Liver (tissue), 8 donors: ENCODE measurements at regions not wholly inside any gene's neighbourhood (a gene's known extent, or its start where the extent isn't known, plus 50 kb on each side); places are given as distances from the start of the nearest gene placed in this dataset.

Experiments
- DNase-seq: peaks from one replicate; pipeline ENCODE4 v3.0.0-alpha.2; 2017; ENCODE audit warnings: low spot score
- H3K27ac ChIP-seq, 2 donors: one replicate each; pipeline ENCODE4 v1.7.0; 2013; ENCODE audit warnings: inconsistent platforms in 2 of 2, low read length in 2 of 2, control low read depth in 1 of 2, low read depth in 1 of 2, mild to moderate bottlenecking in 1 of 2
- H3K27me3 ChIP-seq, 4 donors: one replicate each; pipeline versions ENCODE4 v1.6.1 to v1.7.0; 2013; ENCODE audit warnings: low read length in 3 of 4, inconsistent platforms in 1 of 4, mild to moderate bottlenecking in 1 of 4, moderate library complexity in 1 of 4; ENCODE audit not compliant: control insufficient read depth in 4 of 4, insufficient read depth in 4 of 4
- H3K36me3 ChIP-seq, 4 donors: one replicate each; pipeline versions ENCODE4 v1.6.1 to v1.7.0; 2013; ENCODE audit warnings: low read length in 3 of 4, mild to moderate bottlenecking in 3 of 4, low read depth in 1 of 4, moderate library complexity in 1 of 4; ENCODE audit not compliant: control insufficient read depth in 4 of 4, insufficient read depth in 3 of 4
- H3K4me1 ChIP-seq, 4 donors: one replicate each; pipeline versions ENCODE4 v1.6.1 to v1.7.0; 2013; ENCODE audit warnings: low read length in 3 of 4, mild to moderate bottlenecking in 3 of 4, moderate library complexity in 1 of 4; ENCODE audit not compliant: control insufficient read depth in 4 of 4, insufficient read depth in 4 of 4
- H3K4me3 ChIP-seq, 3 donors: one replicate each; pipeline versions ENCODE4 v1.6.1 to v1.7.0; 2013; ENCODE audit warnings: low read length in 3 of 3, control low read depth in 1 of 3, low read depth in 1 of 3, mild to moderate bottlenecking in 1 of 3
- H3K9ac ChIP-seq, 2 donors: one replicate each; pipeline ENCODE4 v1.7.0; 2013; ENCODE audit warnings: low read length in 2 of 2, mild to moderate bottlenecking in 2 of 2, moderate library complexity in 2 of 2, control low read depth in 1 of 2, low read depth in 1 of 2
- H3K9me3 ChIP-seq, 4 donors: one replicate each; pipeline versions ENCODE4 v1.6.1 to v1.7.0; 2013; ENCODE audit warnings: low read length in 3 of 4; ENCODE audit not compliant: control insufficient read depth in 4 of 4
- ATF3 ChIP-seq: IDR thresholded peaks from 2 replicates; pipeline ENCODE4 v1.6.1; 2016; ENCODE audit warnings: antibody characterized with exemption
- CTCF ChIP-seq: fragments of 150-350 bp; IDR thresholded peaks from 2 replicates; pipeline ENCODE4 v1.5.1; 2017; ENCODE audit warnings: improper control_type of control experiment, low read depth, low read length; ENCODE audit not compliant: missing input control
- EGR1 ChIP-seq, 2 donors: IDR thresholded peaks; 2 replicates each; pipeline ENCODE4 v1.6.1; 2016 to 2018; ENCODE audit warnings: antibody characterized with exemption in 2 of 2, low read depth in 2 of 2
- FOXA1 ChIP-seq: IDR thresholded peaks from 2 replicates; pipeline ENCODE4 v1.6.1; 2016; ENCODE audit warnings: antibody characterized with exemption
- FOXA2 ChIP-seq: IDR thresholded peaks from 2 replicates; pipeline ENCODE4 v1.6.1; 2016; ENCODE audit warnings: antibody characterized with exemption
- GABPA ChIP-seq, 2 donors: IDR thresholded peaks in 1 of 2; conservative IDR thresholded peaks in 1 of 2; 2 replicates each; pipeline ENCODE4 v1.6.1; 2016; ENCODE audit warnings: antibody characterized with exemption in 2 of 2, mild to moderate bottlenecking in 1 of 2, moderate library complexity in 1 of 2
- HNF4A ChIP-seq, 2 donors: conservative IDR thresholded peaks; 2 replicates each; pipeline ENCODE4 v1.6.1; 2016; ENCODE audit warnings: antibody characterized with exemption in 2 of 2, mild to moderate bottlenecking in 2 of 2
- HNF4G ChIP-seq: IDR thresholded peaks from 2 replicates; pipeline ENCODE4 v1.6.1; 2016; ENCODE audit warnings: antibody characterized with exemption
- JUND ChIP-seq, 2 donors: IDR thresholded peaks; 2 replicates each; pipeline ENCODE4 v1.6.1; 2016; ENCODE audit warnings: antibody characterized with exemption in 2 of 2
- MAX ChIP-seq: IDR thresholded peaks from 2 replicates; pipeline ENCODE4 v1.6.1; 2016; ENCODE audit warnings: antibody characterized with exemption
- NR2F2 ChIP-seq: IDR thresholded peaks from 2 replicates; pipeline ENCODE4 v1.6.1; 2016; ENCODE audit warnings: antibody characterized with exemption
- RAD21 ChIP-seq, 2 donors: IDR thresholded peaks; 2 replicates each; pipeline ENCODE4 v1.6.1; 2016; ENCODE audit warnings: antibody characterized with exemption in 2 of 2, mild to moderate bottlenecking in 2 of 2
- REST ChIP-seq: IDR thresholded peaks from 2 replicates; pipeline ENCODE4 v1.6.1; 2016; ENCODE audit warnings: antibody characterized with exemption, mild to moderate bottlenecking
- RXRA ChIP-seq, 2 donors: IDR thresholded peaks; 2 replicates each; pipeline ENCODE4 v1.6.1; 2017 to 2018; ENCODE audit warnings: antibody characterized with exemption in 2 of 2, mild to moderate bottlenecking in 1 of 2
- SP1 ChIP-seq: IDR thresholded peaks from 2 replicates; pipeline ENCODE4 v1.6.1; 2018; ENCODE audit warnings: antibody characterized with exemption, mild to moderate bottlenecking
- TAF1 ChIP-seq: conservative IDR thresholded peaks from 2 replicates; pipeline ENCODE4 v1.6.1; 2016; ENCODE audit warnings: antibody characterized with exemption, mild to moderate bottlenecking
- YY1 ChIP-seq: IDR thresholded peaks from 2 replicates; pipeline ENCODE4 v1.6.1; 2016; ENCODE audit warnings: antibody characterized with exemption, mild to moderate bottlenecking
- ZBTB33 ChIP-seq: IDR thresholded peaks from 2 replicates; pipeline ENCODE4 v1.6.1; 2016; ENCODE audit warnings: antibody characterized with exemption
- WGBS: extraction: QIAGEN DNeasy Blood & Tissue Kit; methylation state at CpG from one replicate; pipeline ENCODE4 v1.1.7; 2013; 5-methylcytosine and 5-hydroxymethylcytosine counted together
- donor health status: healthy.
- donor health status: healthy.
- donor health status: healthy.
- donor health status: healthy.
- donor health status: healthy.

- TF ChIP-seq ATF3: no peak
- no peak for TF ChIP-seq RXRA (IDR thresholded peaks at IDR 0.05)
- TF ChIP-seq FOXA2: no peak
- TF ChIP-seq GABPA (IDR thresholded peaks at IDR 0.05 in 1 of 2, conservative IDR thresholded peaks at IDR 0.05 in 1 of 2): no peak
- TF ChIP-seq RAD21 (IDR thresholded peaks at IDR 0.05): no peak
- no peak for TF ChIP-seq EGR1 (IDR thresholded peaks at IDR 0.05; ENCODE audit: low read depth in 2 of 2)
- no peak for TF ChIP-seq ZBTB33
Measured at GRCh38 chr10:33616956-33617355, 282.5 kb upstream of the NRP1 start (continued).

GRCh38 chr10:33612551-33612950 lies 278.1 kb upstream of the NRP1 start:
- peak overlapping the region in 1 of 2 donors; percentile 60 for H3K27ac ChIP-seq
- peak; percentile 52 for TF ChIP-seq SP1
- TF ChIP-seq ATF3: peak; percentile 96
- TF ChIP-seq HNF4G: peak; percentile 55
- TF ChIP-seq MAX: peak; percentile 43
- TF ChIP-seq REST: no peak
- no peak for TF ChIP-seq EGR1 (IDR thresholded peaks at IDR 0.05; ENCODE audit: low read depth in 2 of 2)
- no peak for TF ChIP-seq FOXA1
- no peak for TF ChIP-seq NR2F2
- no peak for TF ChIP-seq TAF1
- no peak for TF ChIP-seq CTCF
- no peak for TF ChIP-seq GABPA (IDR thresholded peaks at IDR 0.05 in 1 of 2, conservative IDR thresholded peaks at IDR 0.05 in 1 of 2)
- no peak for TF ChIP-seq ZBTB33
- peak; percentile 88 to 90 for TF ChIP-seq HNF4A (conservative IDR thresholded peaks at IDR 0.05)
- TF ChIP-seq RAD21 (IDR thresholded peaks at IDR 0.05): peak; percentile 61 to 65
- TF ChIP-seq JUND (IDR thresholded peaks at IDR 0.05): peak; percentile 46 to 68
- TF ChIP-seq FOXA2: no peak
- TF ChIP-seq YY1: no peak
- TF ChIP-seq RXRA (IDR thresholded peaks at IDR 0.05): peak; percentile 59 to 63
- H3K9ac ChIP-seq: peak overlapping the region in 1 of 2 donors; percentile 42
- peaks cover 0 to 6% (median 3%) of the 10 kb centered on the region in 4 donors for H3K4me1 ChIP-seq
- no peaks in the 10 kb centered on the region for H3K27me3 ChIP-seq
- 30% methylated on average over 3 of the region's 3 CpGs for WGBS
- no peaks in the 10 kb centered on the region for H3K36me3 ChIP-seq
- peak overlapping the region in 2 of 3 donors; percentile 26 to 33 for H3K4me3 ChIP-seq
- H3K9me3 ChIP-seq: no peaks in the 10 kb centered on the region
- DNase-seq: no peak
